ENCODE measurements at regions not wholly inside any gene's neighbourhood (a gene's known extent, or its start where the extent isn't known, plus 50 kb on each side); places are given as distances from the start of the nearest gene placed in this dataset.

DNA sequence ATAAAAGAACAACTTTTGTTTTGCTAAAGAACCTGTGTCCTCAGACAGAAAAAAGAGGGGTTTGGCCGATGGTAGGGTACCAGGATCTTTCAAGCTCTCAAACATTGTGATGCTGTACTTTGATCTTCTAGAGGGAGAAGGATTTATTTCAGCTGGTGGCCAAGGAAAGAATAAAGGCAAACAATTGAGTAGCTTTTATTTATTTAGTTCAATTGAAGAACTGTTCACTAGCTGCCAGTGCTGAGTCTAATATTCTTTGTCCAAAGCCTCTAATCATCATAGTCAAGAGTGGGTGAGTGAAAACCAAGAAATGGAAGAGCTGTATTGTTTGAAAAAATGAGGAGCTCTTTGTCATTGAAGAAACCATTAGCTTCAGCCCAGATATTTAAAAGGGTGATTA, 138.4 kb downstream of the FAT3 start:
- no peak for DNase-seq
- Histone ChIP-seq H3K4me3 (ENCODE audit: low read depth in 2 of 2, low read length in 1 of 2) (no peak overlapping the region), H3K9ac (no peak overlapping the region), H3K79me2 (ENCODE audit: insufficient read depth) (no peaks in the 10 kb centered on the region), H3K9me3 (no peaks in the 10 kb centered on the region), H3K27ac (ENCODE audit: low read depth in 2 of 2, low read length in 1 of 2) (no peak overlapping the region), H4K20me1 (ENCODE audit: insufficient read depth) (no peaks in the 10 kb centered on the region), H3K9me2 (no peaks in the 10 kb centered on the region), H3K27me3 (ENCODE audit: insufficient read depth) (no peaks in the 10 kb centered on the region), H3K4me1 (ENCODE audit: control insufficient read depth in 1 of 2, insufficient read depth in 2 of 2, low read depth in 1 of 2, low read length in 1 of 2) (no peaks in the 10 kb centered on the region), H3K36me3 (replicated peaks in 1 of 2; ENCODE audit: control insufficient read depth in 1 of 2, insufficient read depth in 2 of 2, low read length in 1 of 2) (no peaks in the 10 kb centered on the region), H2AFZ (ENCODE audit: low read depth) (no peak overlapping the region), H3F3A (replicated peaks; ENCODE audit: insufficient read depth) (no peaks in the 10 kb centered on the region), H3K4me2 (no peak overlapping the region)
- no peak for TF ChIP-seq RCOR1 (IDR thresholded peaks at IDR 0.05; ENCODE audit: low read length)
- 73% methylated on average over 1 of the region's 1 CpG for WGBS (ENCODE audit: low lambda C conversion rate)
- CTCF ChIA-PET, result no interaction called here
- POLR2A ChIA-PET, result no interaction called here

DNA sequence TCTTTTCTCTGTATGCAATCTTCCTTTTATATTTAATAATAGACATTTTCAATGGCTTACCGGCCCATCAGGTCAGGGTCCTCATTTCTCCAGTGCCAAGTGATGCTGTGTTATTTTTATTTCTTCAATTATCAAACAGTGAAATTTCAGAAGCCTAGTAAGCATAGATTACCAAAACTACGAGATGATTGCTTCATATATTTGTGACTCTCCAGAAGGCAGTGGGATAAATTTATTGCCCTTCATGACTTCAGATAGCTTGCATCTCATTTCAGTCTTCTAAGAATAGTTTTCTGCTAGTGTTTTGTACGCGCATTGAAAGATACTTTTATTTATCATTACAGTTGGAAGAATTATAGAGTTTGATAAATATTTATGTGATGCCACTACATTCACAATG, 139.6 kb downstream of the FAT3 start:
- Histone ChIP-seq H3K4me1 (ENCODE audit: control insufficient read depth in 1 of 2, insufficient read depth in 2 of 2, low read depth in 1 of 2, low read length in 1 of 2) (no peaks in the 10 kb centered on the region), H3K27ac (ENCODE audit: low read depth in 2 of 2, low read length in 1 of 2) (no peak overlapping the region), H3K9me3 (no peaks in the 10 kb centered on the region), H3K9ac (no peak overlapping the region), H2AFZ (ENCODE audit: low read depth) (no peak overlapping the region), H3K4me3 (ENCODE audit: low read depth in 2 of 2, low read length in 1 of 2) (no peak overlapping the region), H3F3A (replicated peaks; ENCODE audit: insufficient read depth) (no peaks in the 10 kb centered on the region), H3K9me2 (no peaks in the 10 kb centered on the region), H3K36me3 (replicated peaks in 1 of 2; ENCODE audit: control insufficient read depth in 1 of 2, insufficient read depth in 2 of 2, low read length in 1 of 2) (no peaks in the 10 kb centered on the region), H4K20me1 (ENCODE audit: insufficient read depth) (no peaks in the 10 kb centered on the region), H3K27me3 (ENCODE audit: insufficient read depth) (no peaks in the 10 kb centered on the region), H3K4me2 (no peak overlapping the region), H3K79me2 (ENCODE audit: insufficient read depth) (no peaks in the 10 kb centered on the region)
- 44% methylated on average over 4 of the region's 4 CpGs for WGBS (ENCODE audit: low lambda C conversion rate)
- POLR2A ChIA-PET, result no interaction called here
- CTCF ChIA-PET, result interaction anchor here (0.6 kb wide), 1 partner anchor 19 kb away, joined by 3 read pairs; no protein-coding TSS in a partner anchor
- no peak for DNase-seq
- no peak for TF ChIP-seq CHD2 (IDR thresholded peaks at IDR 0.05; ENCODE audit: low read length, partially characterized antibody)
- no peak for TF ChIP-seq GATA2 (CRISPR knock-in tag; IDR thresholded peaks at IDR 0.05)
- no peak for TF ChIP-seq NRF1 (IDR thresholded peaks at IDR 0.05; ENCODE audit: low read depth, low read length)
- TF ChIP-seq EZH2phosphoT487 (IDR thresholded peaks at IDR 0.05; ENCODE audit: borderline replicate concordance, low read depth), result no peak
- TF ChIP-seq, protein P1, sequence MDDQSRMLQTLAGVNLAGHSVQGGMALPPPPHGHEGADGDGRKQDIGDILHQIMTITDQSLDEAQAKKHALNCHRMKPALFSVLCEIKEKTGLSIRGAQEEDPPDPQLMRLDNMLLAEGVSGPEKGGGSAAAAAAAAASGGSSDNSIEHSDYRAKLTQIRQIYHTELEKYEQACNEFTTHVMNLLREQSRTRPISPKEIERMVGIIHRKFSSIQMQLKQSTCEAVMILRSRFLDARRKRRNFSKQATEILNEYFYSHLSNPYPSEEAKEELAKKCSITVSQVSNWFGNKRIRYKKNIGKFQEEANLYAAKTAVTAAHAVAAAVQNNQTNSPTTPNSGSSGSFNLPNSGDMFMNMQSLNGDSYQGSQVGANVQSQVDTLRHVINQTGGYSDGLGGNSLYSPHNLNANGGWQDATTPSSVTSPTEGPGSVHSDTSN (IDR thresholded peaks at IDR 0.05), result no peak
- TF ChIP-seq YY1 (IDR thresholded peaks at IDR 0.05; ENCODE audit: low read depth), result no peak
- no peak for TF ChIP-seq IRF3 (IDR thresholded peaks at IDR 0.05; ENCODE audit: low read depth, low read length)
- TF ChIP-seq NFIC (IDR thresholded peaks at IDR 0.05; ENCODE audit: borderline replicate concordance), result no peak
- TF ChIP-seq RFX5 (IDR thresholded peaks at IDR 0.05; ENCODE audit: low read length), result no peak
- TF ChIP-seq FOXJ3 (CRISPR knock-in tag; IDR thresholded peaks at IDR 0.05), result no peak
- no peak for TF ChIP-seq ELF1 (IDR thresholded peaks at IDR 0.05)
- TF ChIP-seq MXI1 (IDR thresholded peaks at IDR 0.05; ENCODE audit: low read depth, low read length), result no peak
- TF ChIP-seq, protein P2, sequence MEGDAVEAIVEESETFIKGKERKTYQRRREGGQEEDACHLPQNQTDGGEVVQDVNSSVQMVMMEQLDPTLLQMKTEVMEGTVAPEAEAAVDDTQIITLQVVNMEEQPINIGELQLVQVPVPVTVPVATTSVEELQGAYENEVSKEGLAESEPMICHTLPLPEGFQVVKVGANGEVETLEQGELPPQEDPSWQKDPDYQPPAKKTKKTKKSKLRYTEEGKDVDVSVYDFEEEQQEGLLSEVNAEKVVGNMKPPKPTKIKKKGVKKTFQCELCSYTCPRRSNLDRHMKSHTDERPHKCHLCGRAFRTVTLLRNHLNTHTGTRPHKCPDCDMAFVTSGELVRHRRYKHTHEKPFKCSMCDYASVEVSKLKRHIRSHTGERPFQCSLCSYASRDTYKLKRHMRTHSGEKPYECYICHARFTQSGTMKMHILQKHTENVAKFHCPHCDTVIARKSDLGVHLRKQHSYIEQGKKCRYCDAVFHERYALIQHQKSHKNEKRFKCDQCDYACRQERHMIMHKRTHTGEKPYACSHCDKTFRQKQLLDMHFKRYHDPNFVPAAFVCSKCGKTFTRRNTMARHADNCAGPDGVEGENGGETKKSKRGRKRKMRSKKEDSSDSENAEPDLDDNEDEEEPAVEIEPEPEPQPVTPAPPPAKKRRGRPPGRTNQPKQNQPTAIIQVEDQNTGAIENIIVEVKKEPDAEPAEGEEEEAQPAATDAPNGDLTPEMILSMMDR (IDR thresholded peaks at IDR 0.05), result no peak
- TF ChIP-seq TEAD4 (IDR thresholded peaks at IDR 0.05; ENCODE audit: borderline replicate concordance, insufficient read depth), result no peak
- TF ChIP-seq TAF1 (IDR thresholded peaks at IDR 0.05; ENCODE audit: borderline replicate concordance, low read depth, low read length), result no peak
- no peak for TF ChIP-seq MEF2A (IDR thresholded peaks at IDR 0.05; ENCODE audit: borderline replicate concordance, low read depth)
- TF ChIP-seq GABPA (IDR thresholded peaks at IDR 0.05; ENCODE audit: low read depth), result no peak
- no peak for TF ChIP-seq TCF12 (IDR thresholded peaks at IDR 0.05)
- no peak for TF ChIP-seq RAD21 (IDR thresholded peaks at IDR 0.05; ENCODE audit: low read length)

All from SK-N-SH (cell line).